GM12878 (cell line): ENCODE measurements at regions not wholly inside any gene's neighbourhood (a gene's known extent, or its start where the extent isn't known, plus 50 kb on each side); places are given as distances from the start of the nearest gene placed in this dataset.

Experiments used
- ATAC-seq: fragments of 200-7000 bp; cut with Tn5 transposase; 3 replicates; pipeline ENCODE4 v1.9.1; 2020; ENCODE audit warnings: mild to moderate bottlenecking, moderate library complexity
- BruUV-seq: library from RNA; stranded (reverse); fragments of 400-500 nt; replicated peaks from 2 replicates; lab custom pipeline; 2021; lab: Mats Ljungman, UMichigan
- CTCF ChIA-PET: fragments of 300-600 bp; sonication (Branson Sonifier 250); formaldehyde crosslinking; extraction: SDS; loops from one replicate; lab custom pipeline; 2021; ENCODE audit warnings: inconsistent platforms; lab: Yijun Ruan, JAX
- POLR2A ChIA-PET: fragments of 350-600 bp; formaldehyde crosslinking; extraction: SDS; loops from one replicate; lab custom pipeline; 2021; ENCODE audit warnings: inconsistent platforms; lab: Charles Lee
- RAD21 ChIA-PET: fragments of 300-600 bp; sonication (Branson Sonifier 250); formaldehyde crosslinking; loops from one replicate; lab custom pipeline; 2023; ENCODE audit warnings: antibody characterized with exemption; ENCODE audit not compliant: unreplicated experiment; lab: Charles Lee
- SMC1A ChIA-PET: fragments of 300-600 bp; sonication (Branson Sonifier 250); formaldehyde crosslinking; loops from one replicate; lab custom pipeline; 2023; ENCODE audit not compliant: unreplicated experiment, uncharacterized antibody; lab: Charles Lee
- DNase-seq: peaks from one replicate; pipeline ENCODE4 v3.0.0-alpha.2; 2011; ENCODE audit warnings: low read depth, low spot score
- FAIRE-seq: peaks from 3 replicates; lab custom pipeline; 2011; peaks lifted over from hg19 to GRCh38; lab: Jason Lieb, UNC
- H2AFZ ChIP-seq: 2 replicates; pipeline ENCODE4 v1.6.0; 2011; ENCODE audit warnings: low read depth, low read length, control low read depth; ENCODE audit not compliant: control insufficient read depth
- H3K27ac ChIP-seq: 2 replicates; pipeline ENCODE4 v1.5.1; 2011; ENCODE audit warnings: control low read depth; ENCODE audit not compliant: control insufficient read depth, insufficient read depth
- H3K27me3 ChIP-seq, 2 experiments: replicated peaks in 1 of 2; 2 replicates each; pipeline versions ENCODE4 v1.6.0 to v1.6.1; 2011; ENCODE audit warnings: low read length in 1 of 2; ENCODE audit not compliant: control insufficient read depth in 2 of 2, insufficient read depth in 2 of 2
- H3K36me3 ChIP-seq, 2 experiments: 2 replicates each; pipeline ENCODE4 v1.5.1; 2011; ENCODE audit warnings: low read length in 1 of 2; ENCODE audit not compliant: control insufficient read depth in 2 of 2, insufficient read depth in 2 of 2
- H3K4me1 ChIP-seq: 2 replicates; pipeline ENCODE4 v1.6.1; 2011; ENCODE audit warnings: mild to moderate bottlenecking, low read length, moderate library complexity, mixed read lengths; ENCODE audit not compliant: control insufficient read depth, insufficient read depth
- H3K4me2 ChIP-seq: 2 replicates; pipeline ENCODE4 v1.6.0; 2011; ENCODE audit warnings: control low read depth; ENCODE audit not compliant: control insufficient read depth, insufficient read depth
- H3K4me3 ChIP-seq: fragments of 200-600 bp; sonication (generic); 2 replicates; pipeline ENCODE4 v1.5.1; 2016
- H3K79me2 ChIP-seq: 2 replicates; pipeline ENCODE4 v1.6.0; 2011; ENCODE audit warnings: low read length; ENCODE audit not compliant: control insufficient read depth, insufficient read depth
- H3K9ac ChIP-seq: 2 replicates; pipeline ENCODE4 v1.8.0; 2011; ENCODE audit warnings: low read length, control low read depth, mixed read lengths; ENCODE audit not compliant: control insufficient read depth, insufficient read depth
- H3K9me3 ChIP-seq: replicated peaks from 3 replicates; pipeline ENCODE4 v1.5.1; 2011; ENCODE audit warnings: mild to moderate bottlenecking, low read length; ENCODE audit not compliant: control insufficient read depth, insufficient read depth
- H4K20me1 ChIP-seq: 2 replicates; pipeline ENCODE4 v1.6.0; 2011; ENCODE audit not compliant: control insufficient read depth, insufficient read depth
- ATF7 ChIP-seq: fragments of 450-650 bp; IDR thresholded peaks from 2 replicates; pipeline ENCODE4 v1.6.1; 2016; ENCODE audit warnings: low read depth, mild to moderate bottlenecking
- BCL11A ChIP-seq: IDR thresholded peaks from 2 replicates; pipeline ENCODE4 v1.6.1; 2011; ENCODE audit warnings: low read depth, low read length
- BCL3 ChIP-seq: IDR thresholded peaks from 2 replicates; pipeline ENCODE4 v1.6.1; 2011; ENCODE audit warnings: borderline replicate concordance, low read depth, mild to moderate bottlenecking, moderate library complexity, low read length; ENCODE audit not compliant: insufficient read depth, poor library complexity, severe bottlenecking
- CUX1 ChIP-seq: IDR thresholded peaks from 2 replicates; pipeline ENCODE4 v1.6.1; 2012; ENCODE audit warnings: improper control_type of control experiment, low read depth, low read length; ENCODE audit not compliant: insufficient replicate concordance
- EED ChIP-seq: sonication (generic); IDR thresholded peaks from 2 replicates; pipeline ENCODE4 v1.6.1; 2016; ENCODE audit warnings: antibody characterized with exemption, low read depth
- FOXM1 ChIP-seq: IDR thresholded peaks from 2 replicates; pipeline ENCODE4 v1.6.1; 2012; ENCODE audit warnings: low read depth, mild to moderate bottlenecking, inconsistent platforms, low read length, moderate library complexity
- HDAC6 ChIP-seq: fragments of 200-600 bp; sonication (generic); IDR thresholded peaks from one replicate; pipeline ENCODE4 v1.8.0; 2017; ENCODE audit warnings: antibody characterized with exemption; ENCODE audit not compliant: unreplicated experiment
- IRF4 ChIP-seq: IDR thresholded peaks from 2 replicates; pipeline ENCODE4 v1.6.1; 2011; ENCODE audit warnings: low read depth, low read length
- MLLT1 ChIP-seq: fragments of 450-650 bp; IDR thresholded peaks from 2 replicates; pipeline ENCODE4 v1.6.1; 2016; ENCODE audit warnings: mild to moderate bottlenecking
- NFYB ChIP-seq: IDR thresholded peaks from 2 replicates; pipeline ENCODE4 v1.6.1; 2011; ENCODE audit warnings: low read depth, mild to moderate bottlenecking, low read length, improper control_type of control experiment, moderate library complexity; ENCODE audit not compliant: insufficient read depth
- RELB ChIP-seq: fragments of 450-650 bp; IDR thresholded peaks from 2 replicates; pipeline ENCODE4 v1.6.1; 2017; ENCODE audit warnings: low read depth, mild to moderate bottlenecking, moderate library complexity
- RUNX3 ChIP-seq: IDR thresholded peaks from 2 replicates; pipeline ENCODE4 v1.6.1; 2012; ENCODE audit warnings: low read length, inconsistent platforms
- WGBS: methylation state at CpG from one replicate; pipeline ENCODE4 v1.1.6; 2016; ENCODE audit warnings: low lambda C conversion rate; ENCODE audit not compliant: insufficient replicate concordance, insufficient coverage; ENCODE audit errors: missing lambda C conversion rate; 5-methylcytosine and 5-hydroxymethylcytosine counted together
- in situ Hi-C: fragments of 300-500 bp; cut with MboI; formaldehyde crosslinking; loops from 9 replicates; pipeline ENCODE4 v1.14.3; 2018; ENCODE audit warnings: mixed read lengths
- intact Hi-C: fragments of 100-400 bp; cut with micrococcal nuclease; formaldehyde crosslinking; loops from one replicate; pipeline ENCODE4 v1.14.2; 2022; ENCODE audit not compliant: unreplicated experiment

GRCh38 chr6:87808005-87808757 lies 106.1 kb upstream of the AKIRIN2 start:
- H2AFZ ChIP-seq, result no peak overlapping the region
- no peak overlapping the region for H3K9ac ChIP-seq
- no peaks in the 10 kb centered on the region for H3K79me2 ChIP-seq
- in situ Hi-C loops, result no loop called here
- ChIA-PET CTCF (interaction anchor here (0.5 to 1.5 kb wide), 6 partner anchors 11 to 121 kb away, joined by 3 to 8 read pairs (median 4); no protein-coding TSS in a partner anchor), RAD21 (interaction anchor here (1.0 to 6.2 kb wide), 9 partner anchors 13 to 117 kb away, joined by 3 to 53 read pairs (median 6); partner anchors contain the start of gene AKIRIN2), SMC1A (interaction anchor here (0.8 to 6.5 kb wide), 19 partner anchors 10 to 450 kb away, joined by 3 to 41 read pairs (median 5); partner anchors contain the start of gene AKIRIN2), POLR2A (interaction anchor here (0.6 to 2.5 kb wide), 4 partner anchors 9 to 159 kb away, joined by 3 to 7 read pairs (median 4); no protein-coding TSS in a partner anchor)
- intact Hi-C loops, result loop anchor here (5.0 kb wide), 1 partner anchor 411 kb away; no protein-coding TSS in a partner anchor
- 32% methylated on average over 5 of the region's 5 CpGs for WGBS
- FAIRE-seq (no peak), ATAC-seq (peak; percentile 45), DNase-seq (no peak)
- no peaks in the 10 kb centered on the region for H3K9me3 ChIP-seq
- no TSS peak for BruUV-seq
- no peaks in the 10 kb centered on the region for H3K36me3 ChIP-seq
- 0 out of 2 replicates have a peak overlapping the region, but pooled peaks have one; percentile 59 for H3K4me2 ChIP-seq
- H3K27me3 ChIP-seq, result no peaks in the 10 kb centered on the region
- H3K27ac ChIP-seq, result peak overlapping the region; percentile 43
- H4K20me1 ChIP-seq, result no peaks in the 10 kb centered on the region
- H3K4me3 ChIP-seq, result no peak overlapping the region
- H3K4me1 ChIP-seq, result peaks cover 27% of the 10 kb centered on the region
- no peak for TF ChIP-seq CUX1
- peak; percentile 12; the same call in 1 of the 2 replicates for TF ChIP-seq EED
- TF ChIP-seq BCL3, result peak; percentile 56
- peak; percentile 64; the same call in 1 of the 2 replicates for TF ChIP-seq IRF4
- no peak for TF ChIP-seq ATF7
- TF ChIP-seq FOXM1, result peak; percentile 53; the same call in 1 of the 2 replicates
- TF ChIP-seq RELB, result no peak
- peak; percentile 57 for TF ChIP-seq RUNX3
- 0 out of 2 replicates have a peak, but pooled peaks have one; percentile 47 for TF ChIP-seq MLLT1
- TF ChIP-seq BCL11A, result peak; percentile 89
- TF ChIP-seq HDAC6, result peak; percentile 36
- no peak for TF ChIP-seq NFYB
